ENCODE measurements at regions not wholly inside any gene's neighbourhood (a gene's known extent, or its start where the extent isn't known, plus 50 kb on each side); places are given as distances from the start of the nearest gene placed in this dataset.

DNA sequence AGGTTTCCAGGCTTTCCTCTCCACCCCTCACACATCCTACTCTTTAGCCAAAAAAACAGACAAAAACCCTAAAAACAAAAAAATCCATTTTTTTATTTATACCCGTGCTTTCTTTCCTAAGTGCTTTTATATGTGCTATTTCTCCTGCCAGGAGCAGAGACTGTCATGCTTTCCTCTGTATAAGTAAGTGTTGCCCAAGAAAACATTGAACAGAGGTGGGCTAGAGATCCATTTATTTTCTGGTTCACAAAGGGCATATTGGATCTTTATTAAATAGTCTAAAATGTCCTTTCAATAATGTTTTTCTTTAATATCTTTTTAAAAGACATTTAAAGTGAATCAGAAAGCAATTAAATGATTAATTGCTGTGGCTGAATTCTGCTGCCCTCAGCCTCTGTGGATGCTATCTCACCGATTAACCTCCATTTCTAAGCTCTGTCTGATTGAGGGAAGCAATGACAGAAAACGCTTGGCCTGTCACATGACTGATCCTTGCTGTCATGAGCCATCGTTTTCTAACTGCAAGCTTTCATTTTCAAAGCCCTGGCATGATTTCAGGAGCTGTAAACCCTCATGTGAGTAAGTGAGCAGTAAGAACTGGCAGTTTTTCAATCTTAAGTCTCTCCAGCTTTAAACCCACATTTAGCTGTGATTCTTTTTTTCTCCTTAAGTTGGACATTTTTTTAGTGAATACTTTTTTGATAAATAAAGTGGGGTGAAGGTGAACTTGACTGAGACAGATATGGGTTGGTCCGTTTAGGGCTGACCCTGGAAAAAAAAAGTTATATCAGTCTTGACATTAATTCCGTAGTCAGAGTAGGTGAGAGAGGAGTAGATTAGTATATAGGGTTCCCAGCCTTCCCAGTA is 180.7 kb upstream of the PGRMC2 start:
- Histone ChIP-seq H2AFZ (ENCODE audit: control insufficient read depth, low read length) (no peak overlapping the region), H3K27me3 (ENCODE audit: control insufficient read depth, extremely low read depth, insufficient read depth, low read length) (no peaks in the 10 kb centered on the region), H3K9ac (ENCODE audit: control insufficient read depth, extremely low read depth, insufficient read depth, low read length) (no peak overlapping the region), H3K27ac (ENCODE audit: control insufficient read depth, insufficient read depth, low read length) (no peak overlapping the region), H4K20me1 (ENCODE audit: control insufficient read depth, extremely low read depth, insufficient read depth, low read length) (no peaks in the 10 kb centered on the region), H3K4me2 (ENCODE audit: control insufficient read depth, extremely low read depth, insufficient read depth, low read depth, low read length) (no peak overlapping the region), H3K4me1 (ENCODE audit: control insufficient read depth, extremely low read depth, insufficient read depth, low read length) (no peaks in the 10 kb centered on the region), H3K9me3 (ENCODE audit: control insufficient read depth, low read depth, low read length) (no peaks in the 10 kb centered on the region), H3K9me1 (ENCODE audit: control insufficient read depth, extremely low read depth, insufficient read depth, low read length) (no peaks in the 10 kb centered on the region), H3K4me3 (ENCODE audit: control insufficient read depth in 2 of 3, extremely low read depth in 1 of 3, insufficient read depth in 2 of 3, low read depth in 1 of 3, low read length in 3 of 3) (no peak overlapping the region), H3K36me3 (ENCODE audit: control insufficient read depth in 2 of 2, extremely low read depth in 1 of 2, insufficient read depth in 2 of 2, low read length in 2 of 2) (peaks cover 0 to 1% of the 10 kb centered on the region in 2 experiments), H3K79me2 (ENCODE audit: control insufficient read depth, insufficient read depth, low read length) (no peaks in the 10 kb centered on the region)
- no peak for TF ChIP-seq EZH2 (IDR thresholded peaks at IDR 0.05; ENCODE audit: low read length)
- TF ChIP-seq, protein P1, sequence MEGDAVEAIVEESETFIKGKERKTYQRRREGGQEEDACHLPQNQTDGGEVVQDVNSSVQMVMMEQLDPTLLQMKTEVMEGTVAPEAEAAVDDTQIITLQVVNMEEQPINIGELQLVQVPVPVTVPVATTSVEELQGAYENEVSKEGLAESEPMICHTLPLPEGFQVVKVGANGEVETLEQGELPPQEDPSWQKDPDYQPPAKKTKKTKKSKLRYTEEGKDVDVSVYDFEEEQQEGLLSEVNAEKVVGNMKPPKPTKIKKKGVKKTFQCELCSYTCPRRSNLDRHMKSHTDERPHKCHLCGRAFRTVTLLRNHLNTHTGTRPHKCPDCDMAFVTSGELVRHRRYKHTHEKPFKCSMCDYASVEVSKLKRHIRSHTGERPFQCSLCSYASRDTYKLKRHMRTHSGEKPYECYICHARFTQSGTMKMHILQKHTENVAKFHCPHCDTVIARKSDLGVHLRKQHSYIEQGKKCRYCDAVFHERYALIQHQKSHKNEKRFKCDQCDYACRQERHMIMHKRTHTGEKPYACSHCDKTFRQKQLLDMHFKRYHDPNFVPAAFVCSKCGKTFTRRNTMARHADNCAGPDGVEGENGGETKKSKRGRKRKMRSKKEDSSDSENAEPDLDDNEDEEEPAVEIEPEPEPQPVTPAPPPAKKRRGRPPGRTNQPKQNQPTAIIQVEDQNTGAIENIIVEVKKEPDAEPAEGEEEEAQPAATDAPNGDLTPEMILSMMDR (optimal IDR thresholded peaks at IDR 0.05 in 1 of 3, IDR thresholded peaks at IDR 0.05 in 1 of 3, conservative IDR thresholded peaks at IDR 0.05 in 1 of 3; ENCODE audit: extremely low read depth in 1 of 3, insufficient read depth in 2 of 3, low read length in 3 of 3) = no peak
- FAIRE-seq = peak; percentile 67
- DNase-seq (ENCODE audit: low read depth, low spot score) = peak; percentile 33
- dilution Hi-C loops (cut with MboI; ENCODE audit: extremely low pct_ligation_motif_present, low sequenced_read_pairs) = no loop called here

DNA sequence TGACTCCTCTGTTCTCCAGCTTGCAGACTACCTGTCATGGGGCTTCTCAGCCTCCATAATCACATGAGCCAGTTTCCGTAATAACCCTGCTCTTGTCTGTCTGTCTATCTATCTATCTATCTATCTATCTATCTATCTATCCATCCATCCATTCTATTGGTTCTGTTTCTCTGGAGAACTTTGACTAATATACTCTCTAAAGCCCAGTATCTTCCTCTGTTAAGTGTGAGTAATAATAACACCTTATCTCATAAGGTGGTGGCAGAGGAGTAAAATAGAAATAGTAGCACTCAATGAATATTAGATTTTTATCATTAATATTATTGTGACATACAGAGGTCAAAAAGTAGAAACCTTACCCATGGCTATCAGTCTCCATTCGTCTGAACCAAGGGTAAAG is 177.9 kb upstream of the PGRMC2 start:
- TF ChIP-seq, protein P1 (optimal IDR thresholded peaks at IDR 0.05 in 1 of 3, IDR thresholded peaks at IDR 0.05 in 1 of 3, conservative IDR thresholded peaks at IDR 0.05 in 1 of 3; ENCODE audit: extremely low read depth in 1 of 3, insufficient read depth in 2 of 3, low read length in 3 of 3) = no peak
- no peak for TF ChIP-seq EZH2 (IDR thresholded peaks at IDR 0.05; ENCODE audit: low read length)
- H3K4me2 ChIP-seq (ENCODE audit: control insufficient read depth, extremely low read depth, insufficient read depth, low read depth, low read length) = no peak overlapping the region
- H3K27ac ChIP-seq (ENCODE audit: control insufficient read depth, insufficient read depth, low read length) = no peak overlapping the region
- H3K79me2 ChIP-seq (ENCODE audit: control insufficient read depth, insufficient read depth, low read length) = no peaks in the 10 kb centered on the region
- H3K9me3 ChIP-seq (ENCODE audit: control insufficient read depth, low read depth, low read length) = no peaks in the 10 kb centered on the region
- no peak for DNase-seq (ENCODE audit: low read depth, low spot score)
- no peak overlapping the region for H2AFZ ChIP-seq (ENCODE audit: control insufficient read depth, low read length)
- no peak overlapping the region for H3K9ac ChIP-seq (ENCODE audit: control insufficient read depth, extremely low read depth, insufficient read depth, low read length)
- dilution Hi-C loops (cut with MboI; ENCODE audit: extremely low pct_ligation_motif_present, low sequenced_read_pairs) = no loop called here
- no peaks in the 10 kb centered on the region for H3K4me1 ChIP-seq (ENCODE audit: control insufficient read depth, extremely low read depth, insufficient read depth, low read length)
- H3K9me1 ChIP-seq (ENCODE audit: control insufficient read depth, extremely low read depth, insufficient read depth, low read length) = no peaks in the 10 kb centered on the region
- H3K4me3 ChIP-seq (ENCODE audit: control insufficient read depth in 2 of 3, extremely low read depth in 1 of 3, insufficient read depth in 2 of 3, low read depth in 1 of 3, low read length in 3 of 3) = no peak overlapping the region
- H3K27me3 ChIP-seq (ENCODE audit: control insufficient read depth, extremely low read depth, insufficient read depth, low read length) = no peaks in the 10 kb centered on the region
- H4K20me1 ChIP-seq (ENCODE audit: control insufficient read depth, extremely low read depth, insufficient read depth, low read length) = no peaks in the 10 kb centered on the region
- FAIRE-seq = no peak
- peaks cover 0 to 1% of the 10 kb centered on the region in 2 experiments for H3K36me3 ChIP-seq (ENCODE audit: control insufficient read depth in 2 of 2, extremely low read depth in 1 of 2, insufficient read depth in 2 of 2, low read length in 2 of 2)

All from keratinocyte (primary cell).